ENCODE measurements at regions not wholly inside any gene's neighbourhood (a gene's known extent, or its start where the extent isn't known, plus 50 kb on each side); places are given as distances from the start of the nearest gene placed in this dataset.

GRCh38 chr3:159800434-159801155 lies 188.0 kb upstream of the IL12A start:
- DNase-seq = no peak

GRCh38 chr3:159802864-159803263 lies 185.8 kb upstream of the IL12A start:
- no peak for DNase-seq

GRCh38 chr3:159803459-159803858 lies 185.2 kb upstream of the IL12A start:
- DNase-seq = no peak

- DNase-seq = no peak
Measured at GRCh38 chr3:159804726-159805410, 183.8 kb upstream of the IL12A start.

GRCh38 chr3:159805411-159805772 lies 183.2 kb upstream of the IL12A start:
- no peak for DNase-seq

GRCh38 chr3:159806412-159806811 lies 182.2 kb upstream of the IL12A start:
- no peak for DNase-seq

- DNase-seq = no peak
Measured at GRCh38 chr3:159807137-159808040, 181.2 kb upstream of the IL12A start.

GRCh38 chr3:159813822-159814531 lies 174.7 kb upstream of the IL12A start:
- DNase-seq = no peak

- DNase-seq = no peak
Measured at GRCh38 chr3:159816512-159816911, 172.1 kb upstream of the IL12A start.

- no peak for DNase-seq
Measured at GRCh38 chr3:159817126-159817525, 171.5 kb upstream of the IL12A start.

GRCh38 chr3:159817571-159817970 lies 171.1 kb upstream of the IL12A start:
- no peak for DNase-seq

GRCh38 chr3:159818399-159818798 lies 170.2 kb upstream of the IL12A start:
- no peak for DNase-seq

- DNase-seq = no peak
Measured at GRCh38 chr3:159818997-159819500, 169.6 kb upstream of the IL12A start.

GRCh38 chr3:159819676-159820075 lies 169.0 kb upstream of the IL12A start:
- DNase-seq = no peak

- DNase-seq = no peak
Measured at GRCh38 chr3:159821110-159821509, 167.5 kb upstream of the IL12A start.

GRCh38 chr3:159821736-159822135 lies 166.9 kb upstream of the IL12A start:
- DNase-seq = no peak

- no peak for DNase-seq
Measured at GRCh38 chr3:159823780-159824179, 164.9 kb upstream of the IL12A start.

GRCh38 chr3:159824333-159824732 lies 164.3 kb upstream of the IL12A start:
- DNase-seq = no peak

- DNase-seq = no peak
Measured at GRCh38 chr3:159825216-159825854, 163.3 kb upstream of the IL12A start.

GRCh38 chr3:159828542-159828943 lies 160.1 kb upstream of the IL12A start:
- no peak for DNase-seq

- DNase-seq = no peak
Measured at GRCh38 chr3:159829056-159829455, 159.6 kb upstream of the IL12A start.
